ENCODE measurements at regions not wholly inside any gene's neighbourhood (a gene's known extent, or its start where the extent isn't known, plus 50 kb on each side); places are given as distances from the start of the nearest gene placed in this dataset.
"Not testable (repeated sequence)": the region's sequence is repeated elsewhere in the genome, so short reads cannot be mapped to it uniquely, and the experiment has no call there.

DNA sequence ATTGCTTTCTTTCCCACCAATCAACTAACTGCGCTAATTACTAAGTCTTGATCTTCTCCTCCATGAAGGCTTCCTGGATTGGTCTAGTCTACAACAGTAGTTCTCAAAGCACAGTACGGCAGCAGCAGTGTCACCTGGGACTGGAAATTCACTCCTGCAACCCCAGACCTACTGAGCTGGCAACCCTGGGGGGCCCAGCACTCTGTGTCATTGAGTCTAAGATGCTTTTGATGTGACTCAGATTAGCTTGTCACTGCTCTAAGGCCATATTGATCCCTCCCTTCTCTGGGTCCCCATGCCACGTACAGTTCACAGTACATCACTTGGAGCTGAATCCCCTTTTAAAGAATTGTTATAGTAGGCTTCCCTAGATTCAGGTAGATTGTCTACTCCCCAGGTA, 65.7 kb upstream of the KMT2C start:
- DNase-seq, result no peak

DNA sequence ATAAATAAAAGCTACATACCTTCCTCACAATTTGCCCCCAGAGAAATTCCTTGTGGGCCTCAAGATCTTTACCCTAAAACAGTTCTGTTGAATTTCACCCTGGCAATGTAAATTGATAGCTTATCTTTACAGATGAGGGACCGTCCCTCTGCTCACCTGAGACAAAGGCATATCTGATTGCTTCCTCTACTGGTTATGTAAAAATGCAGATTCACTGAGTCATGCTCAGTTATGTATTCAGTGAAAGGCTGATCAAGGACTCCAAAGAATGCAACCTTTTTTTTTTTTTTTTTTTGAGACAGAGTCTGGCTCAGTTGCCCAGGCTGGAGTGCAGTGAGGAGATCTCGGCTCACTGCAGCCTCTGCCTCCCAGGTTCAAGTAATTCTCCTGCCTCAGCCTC, 64.2 kb upstream of the KMT2C start:
- DNase-seq, result not testable (repeated sequence)

DNA sequence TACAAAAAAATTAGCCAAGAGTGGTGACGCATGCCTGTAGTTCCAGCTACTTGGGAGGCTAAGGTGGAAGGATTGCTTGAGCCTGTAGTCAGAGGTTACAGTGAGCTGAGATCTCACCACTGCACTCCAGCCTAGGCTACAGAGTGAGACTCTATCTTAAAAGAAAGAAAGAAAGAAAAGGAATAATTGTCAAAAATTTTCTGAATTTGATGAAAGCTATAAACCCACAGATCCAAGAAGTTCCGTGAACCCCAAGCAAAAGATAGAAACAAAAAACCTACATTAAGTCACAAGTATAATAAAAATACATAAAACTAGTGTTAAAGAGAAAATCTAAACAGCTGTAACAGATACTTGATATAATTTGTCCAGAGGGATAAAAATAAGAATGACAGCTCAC, 60.1 kb upstream of the KMT2C start:
- no peak for DNase-seq

DNA sequence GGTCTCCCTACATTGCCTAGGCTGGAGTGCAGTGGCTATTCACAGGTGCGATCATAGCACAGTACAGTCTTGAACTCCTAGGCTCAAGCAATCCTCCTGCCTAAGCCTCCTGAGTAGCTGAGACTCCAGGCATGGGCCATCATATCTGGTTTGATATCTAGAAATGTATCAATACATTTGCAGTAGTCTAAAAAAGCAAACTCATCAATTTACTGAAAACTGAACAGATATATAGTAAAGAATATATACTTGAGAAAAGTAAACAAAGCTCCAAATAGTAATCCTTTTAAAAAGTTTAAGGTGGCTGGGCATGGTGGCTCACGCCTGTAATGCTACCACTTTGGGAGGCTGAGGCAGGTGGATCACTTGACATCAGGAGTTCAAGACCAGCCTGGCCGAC, 57.1 kb upstream of the KMT2C start:
- DNase-seq, result no peak

DNA sequence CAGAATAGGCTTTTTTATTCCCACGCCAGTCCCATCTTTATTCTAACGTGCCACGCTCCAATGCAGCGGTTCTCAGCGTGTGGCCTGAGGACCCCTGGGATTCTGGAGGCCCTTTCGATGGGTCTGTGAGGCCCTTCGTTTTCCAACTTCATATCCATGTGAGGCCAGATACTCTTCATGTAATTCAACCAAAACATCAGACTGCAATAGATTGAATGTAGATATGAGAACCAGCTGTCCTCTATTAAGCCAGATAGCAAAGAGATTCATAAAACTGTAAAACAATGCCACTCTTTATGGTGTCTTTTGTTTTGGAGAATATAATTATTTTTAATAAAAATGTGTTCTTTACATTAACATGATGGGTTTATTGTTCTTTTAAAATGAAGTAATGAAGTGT, 53.2 kb upstream of the KMT2C start:
- DNase-seq, result no peak

DNA sequence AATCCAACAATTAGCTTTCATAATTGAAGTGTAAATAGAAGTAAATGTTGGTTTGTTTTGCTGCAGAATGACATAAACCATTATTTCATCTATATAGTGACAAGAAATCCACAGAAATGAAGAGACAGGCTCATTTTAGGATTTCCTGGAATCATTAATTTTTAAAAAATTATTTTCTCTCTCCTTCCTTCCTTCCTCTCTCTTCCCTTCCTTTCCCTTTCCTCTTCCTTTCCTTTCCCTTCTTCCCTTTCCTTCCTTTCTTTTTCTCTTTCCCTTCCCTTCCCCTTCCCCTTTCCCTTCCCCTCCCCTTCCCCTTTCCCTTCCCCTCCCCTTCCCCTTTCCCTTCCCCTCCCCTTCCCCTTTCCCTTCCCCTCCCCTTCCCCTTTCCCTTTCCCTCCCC, 51.2 kb upstream of the KMT2C start:
- no peak for DNase-seq

DNA sequence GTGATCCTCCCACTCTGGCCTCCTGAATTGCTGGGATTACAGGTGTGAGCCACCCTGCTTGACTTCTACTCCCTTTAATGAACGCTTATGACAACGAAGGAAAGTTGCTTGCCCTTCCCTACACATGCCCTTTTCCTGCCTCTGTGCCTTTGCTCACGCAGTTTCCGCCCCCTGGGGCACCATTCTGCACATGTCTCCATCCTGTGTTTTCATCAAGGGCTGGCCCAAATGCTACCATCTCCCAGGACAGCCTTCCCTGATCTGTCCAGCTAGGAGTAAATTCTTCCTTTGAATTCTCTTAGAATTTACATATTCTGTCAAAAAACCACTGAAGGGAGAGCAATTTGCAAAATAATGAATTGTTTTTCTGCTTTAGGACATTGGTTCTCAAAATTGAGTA, 50.0 kb upstream of the KMT2C start:
- DNase-seq, result no peak
